Peyer's patch (tissue), 4 donors: ENCODE measurements at regions not wholly inside any gene's neighbourhood (a gene's known extent, or its start where the extent isn't known, plus 50 kb on each side); places are given as distances from the start of the nearest gene placed in this dataset.

Experiments
- POLR2A ChIP-seq, 2 donors: fragments of 450-650 bp; IDR thresholded peaks; one replicate each; pipeline ENCODE4 v1.5.1; 2017; ENCODE audit warnings: antibody characterized with exemption in 2 of 2, mild to moderate bottlenecking in 2 of 2, moderate library complexity in 2 of 2
- TF ChIP-seq, protein P1 (sequence below), 6 experiments: fragments of 450-650 bp in 4 of 6; fragments of 200-600 bp in 2 of 6; sonication (generic) in 1 of 6; IDR thresholded peaks; one replicate each; pipeline ENCODE4 v1.5.1; 2017 to 2019; ENCODE audit warnings: antibody characterized with exemption in 6 of 6, mild to moderate bottlenecking in 3 of 6, moderate library complexity in 1 of 6

GRCh38 chr6:164693944-164694343 is 615.5 kb downstream of the C6orf118 start:
- TF ChIP-seq, protein P1, sequence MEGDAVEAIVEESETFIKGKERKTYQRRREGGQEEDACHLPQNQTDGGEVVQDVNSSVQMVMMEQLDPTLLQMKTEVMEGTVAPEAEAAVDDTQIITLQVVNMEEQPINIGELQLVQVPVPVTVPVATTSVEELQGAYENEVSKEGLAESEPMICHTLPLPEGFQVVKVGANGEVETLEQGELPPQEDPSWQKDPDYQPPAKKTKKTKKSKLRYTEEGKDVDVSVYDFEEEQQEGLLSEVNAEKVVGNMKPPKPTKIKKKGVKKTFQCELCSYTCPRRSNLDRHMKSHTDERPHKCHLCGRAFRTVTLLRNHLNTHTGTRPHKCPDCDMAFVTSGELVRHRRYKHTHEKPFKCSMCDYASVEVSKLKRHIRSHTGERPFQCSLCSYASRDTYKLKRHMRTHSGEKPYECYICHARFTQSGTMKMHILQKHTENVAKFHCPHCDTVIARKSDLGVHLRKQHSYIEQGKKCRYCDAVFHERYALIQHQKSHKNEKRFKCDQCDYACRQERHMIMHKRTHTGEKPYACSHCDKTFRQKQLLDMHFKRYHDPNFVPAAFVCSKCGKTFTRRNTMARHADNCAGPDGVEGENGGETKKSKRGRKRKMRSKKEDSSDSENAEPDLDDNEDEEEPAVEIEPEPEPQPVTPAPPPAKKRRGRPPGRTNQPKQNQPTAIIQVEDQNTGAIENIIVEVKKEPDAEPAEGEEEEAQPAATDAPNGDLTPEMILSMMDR (IDR thresholded peaks at IDR 0.05): no peak
- TF ChIP-seq POLR2A (IDR thresholded peaks at IDR 0.05): no peak
